Left ventricle myocardium superior (tissue), 1 donor: ENCODE measurements at regions not wholly inside any gene's neighbourhood (a gene's known extent, or its start where the extent isn't known, plus 50 kb on each side); places are given as distances from the start of the nearest gene placed in this dataset.

Experiments used
- ATAC-seq: fragments of 200-7000 bp; cut with Tn5 transposase; one replicate; pipeline ENCODE4 v1.9.1; 2020; ENCODE audit warnings: mild to moderate bottlenecking, moderate library complexity
- DNase-seq: peaks from one replicate; pipeline ENCODE4 v3.0.0-alpha.2; 2020
- intact Hi-C: fragments of 100-400 bp; cut with micrococcal nuclease; formaldehyde crosslinking; loops from one replicate; pipeline ENCODE4 v1.11.0; 2022
- donor health status: DM: no; HTN: yes; CAD: no; lungs with severe emphysema.

- intact Hi-C loops = no loop called here
- DNase-seq (no peak), ATAC-seq (peak; percentile 18)
Measured at GRCh38 chr9:89655990-89656657, 51.3 kb downstream of the GADD45G start.

- ATAC-seq (no peak), DNase-seq (no peak)
- intact Hi-C loops = no loop called here
Measured at GRCh38 chr9:89657295-89657694, 52.5 kb downstream of the GADD45G start.

- no peak for DNase-seq
- intact Hi-C loops = no loop called here
- ATAC-seq = no peak
Measured at GRCh38 chr9:89657765-89658164, 53.0 kb downstream of the GADD45G start.

GRCh38 chr9:89658401-89658800, 53.6 kb downstream of the GADD45G start:
- intact Hi-C loops = no loop called here

GRCh38 chr9:89658931-89659330, 54.1 kb downstream of the GADD45G start:
- ATAC-seq (no peak), DNase-seq (no peak)
- intact Hi-C loops = no loop called here

More at GRCh38 chr9:89658401-89658800, 53.6 kb downstream of the GADD45G start:
- ATAC-seq (no peak), DNase-seq (no peak)

GRCh38 chr9:89659473-89659872, 54.7 kb downstream of the GADD45G start:
- intact Hi-C loops = no loop called here
- ATAC-seq (no peak), DNase-seq (no peak)

- no peak for DNase-seq
- intact Hi-C loops = no loop called here
- no peak for ATAC-seq
Measured at GRCh38 chr9:89659891-89660685, 55.3 kb downstream of the GADD45G start.

GRCh38 chr9:89661391-89661949, 56.7 kb downstream of the GADD45G start:
- peak; percentile 67 for ATAC-seq
- intact Hi-C loops = no loop called here
- DNase-seq = peak; percentile 57

- DNase-seq (peak; percentile 99), ATAC-seq (peak; percentile 94)
- intact Hi-C loops = no loop called here
Measured at GRCh38 chr9:89661956-89662717, 57.3 kb downstream of the GADD45G start.

GRCh38 chr9:89662718-89663613, 58.2 kb downstream of the GADD45G start:
- intact Hi-C loops = no loop called here
- no peak for DNase-seq
- ATAC-seq = no peak

GRCh38 chr9:89663614-89663970, 58.8 kb downstream of the GADD45G start:
- DNase-seq = no peak
- ATAC-seq = no peak
- intact Hi-C loops = no loop called here

GRCh38 chr9:89664010-89664409, 59.2 kb downstream of the GADD45G start:
- intact Hi-C loops = no loop called here
- ATAC-seq (no peak), DNase-seq (no peak)

- intact Hi-C loops = no loop called here
- no peak for ATAC-seq
- no peak for DNase-seq
Measured at GRCh38 chr9:89664896-89665329, 60.1 kb downstream of the GADD45G start.

- DNase-seq (no peak), ATAC-seq (no peak)
- intact Hi-C loops = no loop called here
Measured at GRCh38 chr9:89666364-89666763, 61.6 kb downstream of the GADD45G start.

GRCh38 chr9:89666950-89667349, 62.1 kb downstream of the GADD45G start:
- ATAC-seq (peak; percentile 75), DNase-seq (no peak)
- intact Hi-C loops = no loop called here

- DNase-seq (peak; percentile 49), ATAC-seq (peak; percentile 71)
- intact Hi-C loops = no loop called here
Measured at GRCh38 chr9:89667726-89668125, 62.9 kb downstream of the GADD45G start.

GRCh38 chr9:89668216-89668865, 63.5 kb downstream of the GADD45G start:
- intact Hi-C loops = no loop called here
- no peak for ATAC-seq
- no peak for DNase-seq

GRCh38 chr9:89668866-89669246, 64.0 kb downstream of the GADD45G start:
- intact Hi-C loops = no loop called here
- ATAC-seq (no peak), DNase-seq (no peak)
